ENCODE measurements at regions not wholly inside any gene's neighbourhood (a gene's known extent, or its start where the extent isn't known, plus 50 kb on each side); places are given as distances from the start of the nearest gene placed in this dataset.

DNA sequence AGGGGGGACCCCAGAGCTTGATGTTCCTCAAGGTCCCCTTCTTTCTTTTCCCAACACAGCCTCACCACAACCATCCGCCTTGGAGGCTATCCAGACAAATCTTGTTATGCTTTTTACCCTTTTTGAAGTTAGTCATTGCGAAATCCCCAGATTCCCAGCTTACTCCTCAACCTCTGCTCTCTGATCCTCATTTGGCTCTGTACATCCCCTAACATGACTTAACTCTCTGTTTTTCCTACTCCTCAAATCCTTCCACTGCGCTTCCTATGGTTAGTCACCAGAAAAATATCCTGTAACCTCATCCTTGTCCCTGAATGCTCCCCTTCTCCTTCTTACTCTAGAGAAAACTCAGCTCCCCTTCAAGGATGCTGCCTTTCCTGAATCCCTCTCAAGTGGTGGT lies 189.1 kb upstream of the POU3F1 start:
- TF ChIP-seq CTCF (IDR thresholded peaks at IDR 0.05; ENCODE audit: extremely low read depth in 1 of 2, insufficient read depth in 1 of 2, low read depth in 1 of 2, low read length in 2 of 2): no peak
- no peak for TF ChIP-seq EZH2 (IDR thresholded peaks at IDR 0.05; ENCODE audit: borderline replicate concordance, low read depth, low read length, severe bottlenecking)
- TF ChIP-seq POLR2A (IDR thresholded peaks at IDR 0.05; ENCODE audit: low read depth, low read length): no peak
- TF ChIP-seq POLR2AphosphoS5 (IDR thresholded peaks at IDR 0.05; ENCODE audit: insufficient read depth, low read depth, low read length): no peak
- no peak for TF ChIP-seq JUN (IDR thresholded peaks at IDR 0.05; ENCODE audit: borderline replicate concordance, insufficient read depth, insufficient read length, low read depth)
- no peak for TF ChIP-seq MAX (IDR thresholded peaks at IDR 0.05; ENCODE audit: insufficient read depth, insufficient read length)
- no peak for TF ChIP-seq MYC (IDR thresholded peaks at IDR 0.05; ENCODE audit: low read depth, low read length)
- no peak for TF ChIP-seq GATA2 (IDR thresholded peaks at IDR 0.05; ENCODE audit: insufficient read depth, insufficient read length, low read depth, low read length)
- no peak for TF ChIP-seq FOS (IDR thresholded peaks at IDR 0.05; ENCODE audit: borderline replicate concordance, insufficient read depth, low read length)
